ENCODE measurements at regions not wholly inside any gene's neighbourhood (a gene's known extent, or its start where the extent isn't known, plus 50 kb on each side); places are given as distances from the start of the nearest gene placed in this dataset.

- no peak for DNase-seq
These were observed 231.5 kb upstream of the SPRED2 start for GRCh38 chr2:65663831-65664407.

DNA sequence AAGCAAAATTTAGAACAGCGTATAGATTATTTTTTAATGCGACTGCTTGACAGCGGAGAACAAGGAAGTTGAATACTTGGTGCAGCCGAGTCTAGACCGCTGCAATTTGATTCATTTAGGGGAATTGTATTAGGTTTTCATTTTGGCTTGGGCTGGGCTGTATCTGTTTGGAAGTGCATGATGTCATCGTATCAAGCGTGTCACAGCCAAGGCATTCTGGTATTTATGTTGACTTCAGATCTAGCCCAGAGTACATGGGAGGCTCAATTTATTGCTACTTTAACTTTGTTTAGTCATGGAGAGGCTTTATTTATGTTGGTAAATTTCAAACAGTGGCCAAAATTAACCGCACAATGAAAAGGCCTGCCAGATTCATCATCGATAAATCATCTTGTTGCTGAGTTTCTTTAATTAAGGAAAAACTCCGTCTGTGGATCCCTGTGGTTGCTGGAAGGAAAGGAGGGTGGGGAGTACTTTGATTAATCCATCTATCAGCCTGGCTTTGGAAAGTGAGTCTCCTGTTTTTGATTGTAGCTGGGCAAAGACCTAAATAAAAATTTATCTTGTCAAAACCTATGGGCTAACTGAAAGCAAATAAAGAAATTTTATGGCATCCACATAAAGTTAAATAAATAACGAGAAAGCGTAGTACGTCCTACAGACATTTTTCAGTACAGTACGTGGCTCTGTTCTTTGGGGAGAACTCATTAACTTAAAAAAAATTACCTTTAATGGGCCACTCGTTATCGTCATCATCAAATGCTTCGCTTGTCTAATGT is 230.4 kb upstream of the SPRED2 start:
- DNase-seq: no peak

DNA sequence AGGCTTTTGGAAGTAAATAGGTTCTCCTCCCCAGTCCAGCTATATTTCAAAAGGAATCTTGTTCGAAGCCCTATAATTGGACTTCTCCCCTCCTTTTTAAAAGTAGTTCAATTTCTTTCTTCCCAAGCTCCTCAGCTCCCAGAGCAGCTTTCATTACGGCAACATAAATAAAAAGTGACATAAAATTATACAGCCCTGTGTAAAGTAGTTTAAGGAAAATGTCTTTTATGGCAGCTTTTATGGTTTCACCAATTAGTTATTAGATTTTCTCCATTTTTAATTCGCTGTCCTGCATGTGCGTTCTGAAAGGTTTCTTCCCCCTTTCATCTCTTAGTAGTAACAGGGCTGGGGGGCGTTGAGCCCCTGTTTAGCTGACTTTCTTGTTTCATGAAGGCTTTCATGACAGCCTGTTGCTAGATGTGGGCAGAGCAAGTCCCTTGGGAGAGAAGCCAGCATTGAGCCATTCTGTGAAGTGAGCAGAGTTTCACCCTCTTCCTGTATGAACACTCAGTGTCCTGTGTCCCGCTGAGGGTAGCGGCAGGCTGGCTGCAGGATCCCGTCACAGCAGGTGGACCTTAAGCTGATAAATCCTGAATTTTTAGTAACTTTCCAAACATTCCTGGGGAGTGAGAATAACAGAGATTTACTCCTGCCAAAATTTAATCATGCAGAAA is 229.7 kb upstream of the SPRED2 start:
- DNase-seq: no peak

GRCh38 chr2:65660340-65660739 is 227.9 kb upstream of the SPRED2 start:
- DNase-seq: no peak

DNA sequence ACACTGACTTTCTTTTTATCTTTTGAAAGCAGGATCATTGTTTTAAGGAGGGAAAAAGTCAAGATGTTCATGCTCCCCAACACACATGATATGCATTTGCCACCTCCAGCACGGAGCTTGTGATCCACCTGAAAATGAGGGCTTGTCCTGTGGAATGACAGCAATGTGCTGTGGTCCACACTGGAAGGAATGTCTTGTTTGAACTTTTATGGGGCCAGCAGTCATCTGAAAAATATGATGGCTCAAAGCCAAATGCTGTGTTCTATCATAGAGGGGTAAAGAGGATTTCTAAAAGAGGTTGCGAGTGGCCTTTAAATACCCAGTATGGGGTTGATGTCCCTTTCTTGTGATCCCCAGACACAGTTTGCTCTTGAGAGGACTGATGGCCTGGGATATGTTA is 226.5 kb upstream of the SPRED2 start:
- DNase-seq: no peak

DNA sequence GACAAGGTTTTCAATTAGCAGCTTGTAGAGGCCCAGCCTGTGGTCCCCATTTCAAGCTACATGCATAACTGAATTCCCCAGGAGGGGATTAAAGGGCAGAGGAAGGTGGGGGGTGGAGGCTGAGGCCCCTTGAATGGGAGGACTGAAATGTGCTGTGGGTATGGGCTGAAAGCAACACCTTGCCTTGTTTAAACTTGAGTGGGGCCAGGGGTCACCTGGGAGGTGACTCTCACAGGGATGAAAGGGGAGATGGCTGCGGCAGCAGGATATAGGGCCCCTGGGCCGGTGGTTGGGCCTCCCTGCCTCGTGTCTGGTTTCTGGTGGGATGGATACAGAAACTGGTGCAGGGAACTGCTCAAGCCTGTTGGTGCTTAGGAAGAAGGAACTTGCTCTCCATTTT is 225.9 kb upstream of the SPRED2 start:
- DNase-seq: no peak

GRCh38 chr2:65656160-65656718 is 223.8 kb upstream of the SPRED2 start:
- DNase-seq: no peak

DNA sequence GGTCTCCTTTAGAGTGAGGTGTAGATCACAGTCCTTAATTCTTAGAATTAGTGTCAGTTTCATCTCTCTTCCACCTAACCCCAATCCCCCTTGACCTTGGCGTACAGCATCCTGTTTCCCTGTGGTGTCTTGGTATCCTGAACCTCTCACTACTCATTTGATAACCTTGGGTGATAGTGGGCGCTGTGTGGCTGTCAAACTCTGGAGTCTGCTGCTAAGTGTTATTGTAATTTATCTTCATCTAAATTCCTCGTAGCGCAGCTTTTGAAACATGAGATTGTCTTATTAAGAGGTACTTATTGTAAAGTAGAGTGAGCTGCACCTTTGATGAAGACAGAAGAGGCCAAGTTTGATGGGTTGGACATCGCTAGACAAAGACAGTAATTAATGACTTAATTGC is 222.6 kb upstream of the SPRED2 start:
- peak; percentile 81 for DNase-seq

GRCh38 chr2:65654496-65654895 is 222.1 kb upstream of the SPRED2 start:
- peak; percentile 82 for DNase-seq

DNA sequence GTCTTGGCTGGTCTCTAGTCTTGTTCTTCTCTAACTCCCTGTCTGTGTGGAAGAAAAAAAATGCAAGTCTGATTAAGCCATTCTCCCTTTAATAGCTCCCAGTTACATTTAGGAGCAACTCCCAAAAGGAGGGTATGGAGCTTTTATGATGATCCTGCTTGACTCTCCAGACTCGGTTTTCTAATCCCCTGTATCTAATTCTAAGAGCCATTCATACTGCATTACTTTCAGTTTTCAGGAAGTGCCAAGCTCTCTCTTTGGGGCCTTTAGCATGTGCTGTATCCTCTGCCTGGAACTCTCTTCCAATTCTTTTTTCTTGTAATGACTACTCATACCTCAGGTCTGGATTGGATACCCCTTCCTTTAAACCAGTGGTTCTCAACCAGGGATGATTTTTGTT is 219.7 kb upstream of the SPRED2 start:
- DNase-seq: no peak

DNA sequence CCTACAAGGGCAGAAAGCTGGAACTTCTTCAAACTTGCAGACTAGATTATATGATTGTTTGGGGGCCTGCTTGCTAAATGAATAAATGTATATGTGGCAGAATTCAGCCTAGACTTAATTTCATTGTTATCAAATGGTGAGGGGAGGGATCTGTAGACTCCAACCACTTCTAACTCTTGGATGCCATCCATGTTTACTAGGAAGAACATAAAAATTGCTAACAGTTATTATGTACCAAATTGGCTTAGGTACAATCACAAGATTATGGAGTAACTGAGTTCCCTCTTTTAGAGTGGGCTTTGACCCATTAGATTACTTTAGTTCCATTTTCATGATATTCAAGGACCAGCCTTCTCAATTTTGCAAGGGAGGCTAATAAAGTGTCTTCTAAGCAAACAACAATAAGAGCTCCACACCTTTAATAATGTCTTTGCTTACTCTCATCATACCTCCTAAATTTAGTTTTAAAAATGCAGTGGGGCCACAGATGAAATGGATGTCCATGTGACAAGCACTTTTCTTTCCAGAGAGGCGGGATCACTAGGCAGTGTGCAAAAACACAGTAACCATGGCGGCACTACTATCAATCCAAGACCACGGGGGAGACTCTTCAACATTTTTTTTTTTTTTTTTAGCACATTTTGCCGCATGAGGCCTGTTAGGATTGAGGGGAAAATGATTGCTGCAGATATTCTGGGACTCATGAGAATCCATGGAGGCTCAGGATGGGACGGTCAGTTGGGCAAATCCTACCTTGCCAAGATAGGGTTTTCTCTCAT is 217.6 kb upstream of the SPRED2 start:
- DNase-seq: no peak

DNA sequence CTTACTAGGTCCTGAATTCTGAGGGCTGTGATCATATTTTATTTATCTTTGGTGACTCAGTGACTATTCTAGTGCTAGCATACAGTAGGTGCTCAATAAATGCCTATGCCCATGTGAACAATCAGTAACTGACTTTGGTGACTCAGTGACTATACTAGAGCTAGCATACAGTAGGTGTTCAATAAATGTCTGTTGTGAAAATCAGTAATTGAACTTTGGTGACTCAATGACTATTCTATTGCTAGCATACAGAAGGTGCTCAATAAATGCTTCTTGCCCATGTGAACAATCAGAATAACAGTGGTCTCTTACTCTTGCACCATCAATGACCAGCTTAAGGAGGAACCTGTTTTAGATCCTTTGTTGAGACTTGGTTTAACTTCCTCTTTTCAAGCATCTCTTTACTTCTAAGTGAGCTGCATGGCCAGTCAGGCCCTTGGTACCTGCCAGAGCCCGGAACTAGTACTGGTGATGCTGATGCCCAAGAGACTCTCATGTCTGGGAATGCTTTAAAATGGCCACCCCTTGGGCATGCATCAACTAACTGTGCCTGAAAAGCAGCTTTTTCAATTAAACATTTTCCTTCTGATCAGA is 214.9 kb upstream of the SPRED2 start:
- DNase-seq: no peak

DNA sequence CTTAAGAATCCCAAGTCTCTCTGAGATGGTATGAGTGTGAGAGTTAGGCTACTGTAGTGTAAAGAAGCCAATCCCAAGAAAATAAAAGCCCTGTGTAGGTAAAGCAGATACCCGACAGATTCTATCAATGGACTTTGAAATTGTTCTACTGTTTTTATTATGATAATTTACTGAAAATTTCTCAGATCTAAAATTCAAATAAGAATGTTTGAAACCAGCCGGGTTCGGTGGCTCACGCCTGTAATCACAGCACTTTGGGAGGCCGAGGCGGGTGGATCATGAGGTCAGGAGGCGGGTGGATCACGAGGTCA is 208.3 kb upstream of the SPRED2 start:
- no peak for DNase-seq

- no peak for DNase-seq
These were observed 206.9 kb upstream of the SPRED2 start for GRCh38 chr2:65639156-65639864.

DNA sequence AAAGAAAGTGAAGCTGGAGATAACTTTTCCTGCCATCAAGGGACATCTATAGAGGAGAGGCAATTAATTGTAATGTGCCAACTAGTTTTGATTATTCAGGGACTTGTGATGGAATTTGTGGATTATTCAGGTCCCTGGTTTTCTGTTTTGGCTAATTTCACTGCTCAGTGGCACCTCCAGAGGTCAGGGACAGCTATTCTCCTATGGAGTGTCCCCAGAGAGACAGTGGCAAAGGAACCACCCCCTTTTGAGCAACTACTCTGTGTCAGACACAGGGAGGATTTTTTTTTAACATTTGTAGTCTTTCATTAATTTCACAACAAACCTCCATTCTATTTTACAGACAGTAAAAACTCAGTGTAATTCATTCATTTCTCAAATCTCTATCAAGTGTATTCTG is 206.0 kb upstream of the SPRED2 start:
- no peak for DNase-seq

DNA sequence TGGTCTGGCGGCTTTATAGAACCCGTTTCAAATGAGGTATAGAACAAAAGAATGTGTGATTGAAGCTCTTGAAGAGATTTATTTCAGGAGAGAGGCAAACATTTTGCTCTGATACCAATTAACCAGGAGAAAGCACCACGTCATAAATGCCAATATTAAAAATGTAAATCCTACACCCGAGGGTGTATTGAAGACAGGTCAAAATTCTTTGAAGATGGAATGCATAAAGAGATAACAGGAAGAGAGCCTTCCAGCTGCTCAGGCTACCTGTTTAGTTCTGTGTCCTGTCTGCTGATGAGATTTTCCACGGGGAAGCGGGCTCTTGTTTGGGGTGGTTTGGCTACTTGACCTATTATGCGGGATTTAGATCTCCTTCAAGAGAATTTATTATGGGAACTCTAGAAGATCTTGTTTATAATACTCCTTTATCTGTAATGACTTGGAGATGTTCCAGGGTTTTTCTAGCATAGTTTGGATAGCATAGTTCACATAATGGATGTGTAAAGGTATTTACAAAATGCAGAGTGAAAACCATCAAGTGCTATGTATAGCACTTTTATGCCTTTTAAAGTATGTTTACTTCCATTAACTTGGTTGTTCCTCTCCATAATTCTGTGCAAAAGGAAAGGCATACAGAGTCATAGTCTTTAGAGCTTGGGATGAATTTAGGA is 204.5 kb upstream of the SPRED2 start:
- no peak for DNase-seq

DNA sequence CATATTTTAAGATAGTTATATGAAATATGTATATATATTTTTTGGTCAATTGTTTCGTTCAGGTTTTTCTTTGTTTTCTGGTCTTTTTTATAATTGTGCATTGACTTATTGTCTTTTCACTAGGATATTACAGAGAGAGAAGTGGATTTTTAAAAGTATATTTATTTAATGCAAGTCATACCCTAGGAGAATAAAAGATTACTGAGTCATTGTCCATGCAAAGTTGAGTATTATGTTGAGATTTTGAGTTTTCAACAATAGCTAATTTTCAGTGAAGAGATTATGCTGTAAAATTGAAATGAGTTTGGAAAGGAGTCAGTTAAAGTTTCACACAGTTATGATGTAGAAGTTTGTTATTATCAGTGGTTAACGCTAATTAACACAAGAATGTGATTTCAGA is 203.6 kb upstream of the SPRED2 start:
- no peak for DNase-seq

DNA sequence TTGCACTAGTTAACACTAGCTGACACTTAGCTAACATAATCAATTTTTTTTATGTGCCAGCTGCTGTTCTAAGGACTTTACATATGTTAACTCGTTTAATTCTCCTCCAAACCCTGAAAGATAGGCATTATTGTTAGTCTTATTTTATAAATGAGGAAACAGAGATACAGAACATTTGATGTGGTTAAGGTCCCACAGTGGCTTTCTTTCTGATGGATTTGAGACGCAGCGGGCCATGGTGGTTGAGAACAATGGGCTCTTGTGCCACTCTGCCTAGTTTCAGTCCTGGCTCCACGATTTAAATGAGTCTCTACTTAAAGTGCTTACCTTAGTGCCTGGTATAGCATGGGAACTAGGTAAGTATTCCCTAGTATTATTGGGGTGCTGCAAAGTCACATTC is 201.9 kb upstream of the SPRED2 start:
- DNase-seq: no peak

GRCh38 chr2:65630643-65631042 is 198.2 kb upstream of the SPRED2 start:
- DNase-seq: no peak

- DNase-seq: no peak
These were observed 195.8 kb upstream of the SPRED2 start for GRCh38 chr2:65628156-65628555.

DNA sequence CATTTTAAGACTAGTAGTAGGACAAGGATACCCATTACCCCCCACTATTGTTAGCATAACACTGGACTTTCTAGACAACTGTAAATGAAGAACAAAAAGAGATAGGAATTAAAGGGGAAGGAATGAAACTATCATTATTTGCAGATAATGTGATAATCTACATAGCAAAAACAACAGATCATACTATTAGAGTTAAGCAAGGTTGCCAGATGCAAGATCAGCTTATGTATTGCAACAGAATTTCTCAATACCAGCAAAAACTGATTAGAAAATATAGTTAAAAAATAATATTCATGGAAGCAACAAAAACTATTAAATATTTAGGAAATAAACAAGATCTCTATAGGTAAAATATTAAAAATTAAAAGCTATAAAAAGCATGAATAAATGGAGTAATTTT is 194.4 kb upstream of the SPRED2 start:
- no peak for DNase-seq

GRCh38 chr2:65625982-65626381 is 193.6 kb upstream of the SPRED2 start:
- DNase-seq: no peak
